ENCODE measurements at regions not wholly inside any gene's neighbourhood (a gene's known extent, or its start where the extent isn't known, plus 50 kb on each side); places are given as distances from the start of the nearest gene placed in this dataset.

DNA sequence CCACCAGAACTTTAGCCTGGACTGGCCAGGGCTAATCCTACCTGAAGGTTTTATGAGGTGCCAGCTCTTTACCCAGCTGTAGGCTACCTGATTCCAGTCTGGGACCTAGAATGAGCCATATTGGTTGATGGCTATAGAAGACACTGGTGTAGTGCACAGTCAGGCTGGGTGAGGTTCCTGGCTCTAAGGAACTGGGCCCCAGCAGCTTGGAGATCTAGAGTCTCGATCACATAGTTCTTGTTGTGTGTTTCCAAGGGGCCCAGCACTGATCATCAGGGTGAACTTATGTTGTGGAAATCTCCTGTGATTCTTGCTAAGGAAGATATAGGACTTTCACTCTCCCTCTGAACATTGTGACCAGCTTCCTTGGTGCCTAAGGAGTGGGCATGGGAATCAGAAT is 236.3 kb downstream of the ZNF536 start:
- no peak for DNase-seq
